ENCODE measurements at regions not wholly inside any gene's neighbourhood (a gene's known extent, or its start where the extent isn't known, plus 50 kb on each side); places are given as distances from the start of the nearest gene placed in this dataset.
A peak's percentile ranks its signal among the peaks of the same experiment; 100 is the strongest.
"Not testable (repeated sequence)": the region's sequence is repeated elsewhere in the genome, so short reads cannot be mapped to it uniquely, and the experiment has no call there.

GRCh38 chr12:20057398-20057797 lies 310.9 kb upstream of the PDE3A start:
- H3K4me1 ChIP-seq (ENCODE audit: control insufficient read depth, insufficient read depth, low read length) = no peaks in the 10 kb centered on the region
- no peaks in the 10 kb centered on the region for H3K27me3 ChIP-seq (replicated peaks; ENCODE audit: control insufficient read depth, insufficient read depth, low read length)
- H3K36me3 ChIP-seq (ENCODE audit: control insufficient read depth, insufficient read depth, low read length, severe bottlenecking) = no peaks in the 10 kb centered on the region
- no peak overlapping the region for H3K9ac ChIP-seq (ENCODE audit: low read length)
- H3K4me3 ChIP-seq (ENCODE audit: low read length) = no peak overlapping the region
- DNase-seq (ENCODE audit: low read depth) = no peak
- no peaks in the 10 kb centered on the region for H3K9me3 ChIP-seq (ENCODE audit: control insufficient read depth, low read length)

DNA sequence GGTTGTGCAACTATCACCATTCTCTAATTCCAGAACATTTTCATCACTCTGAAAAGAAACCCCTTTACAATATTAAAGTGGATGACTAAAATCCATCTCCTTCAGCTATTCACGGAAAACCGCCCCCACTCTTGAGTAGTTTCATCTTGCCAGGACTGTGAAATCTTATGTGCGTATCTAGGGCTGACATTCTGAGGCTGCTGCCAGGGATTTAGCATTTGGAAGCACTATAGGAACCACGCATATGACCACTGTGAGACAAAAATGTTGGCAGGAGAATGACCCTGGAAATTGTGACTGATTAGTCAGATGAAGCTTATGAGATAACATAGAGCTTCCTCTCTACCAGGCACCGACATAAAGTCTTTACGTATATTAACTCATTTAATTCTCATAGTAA lies 305.2 kb upstream of the PDE3A start:
- Histone ChIP-seq H3K27me3 (replicated peaks; ENCODE audit: control insufficient read depth, insufficient read depth, low read length) (no peaks in the 10 kb centered on the region), H3K9me3 (ENCODE audit: control insufficient read depth, low read length) (peaks cover under 1% of the 10 kb centered on the region), H3K36me3 (ENCODE audit: control insufficient read depth, insufficient read depth, low read length, severe bottlenecking) (no peaks in the 10 kb centered on the region), H3K4me3 (ENCODE audit: low read length) (peak overlapping the region; percentile 42), H3K4me1 (ENCODE audit: control insufficient read depth, insufficient read depth, low read length) (peaks cover 7% of the 10 kb centered on the region), H3K9ac (ENCODE audit: low read length) (no peak overlapping the region)
- peak; percentile 30 for DNase-seq (ENCODE audit: low read depth)

DNA sequence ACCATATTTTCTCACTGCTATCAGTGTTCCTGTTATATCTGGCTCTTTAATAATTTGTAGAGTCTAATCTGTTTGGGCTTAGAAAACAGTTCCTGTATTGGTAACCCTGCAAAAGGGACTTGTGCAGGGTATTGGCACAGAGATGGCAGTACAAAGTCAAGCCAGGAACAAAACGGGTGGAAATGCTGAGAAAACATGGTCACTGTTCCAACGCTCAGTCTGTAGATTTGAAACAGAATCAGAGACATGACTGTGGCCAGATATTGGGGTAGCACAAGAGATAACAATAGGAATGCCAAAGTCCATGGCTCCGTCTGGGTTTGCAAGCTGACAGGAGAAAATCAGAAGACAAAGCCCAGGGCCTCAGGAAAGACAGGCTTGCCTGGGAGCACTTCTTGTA lies 290.7 kb upstream of the PDE3A start:
- no peaks in the 10 kb centered on the region for H3K4me1 ChIP-seq (ENCODE audit: control insufficient read depth, insufficient read depth, low read length)
- no peak overlapping the region for H3K9ac ChIP-seq (ENCODE audit: low read length)
- DNase-seq (ENCODE audit: low read depth) = no peak
- no peaks in the 10 kb centered on the region for H3K27me3 ChIP-seq (replicated peaks; ENCODE audit: control insufficient read depth, insufficient read depth, low read length)
- H3K9me3 ChIP-seq (ENCODE audit: control insufficient read depth, low read length) = no peaks in the 10 kb centered on the region
- no peak overlapping the region for H3K4me3 ChIP-seq (ENCODE audit: low read length)
- no peaks in the 10 kb centered on the region for H3K36me3 ChIP-seq (ENCODE audit: control insufficient read depth, insufficient read depth, low read length, severe bottlenecking)

DNA sequence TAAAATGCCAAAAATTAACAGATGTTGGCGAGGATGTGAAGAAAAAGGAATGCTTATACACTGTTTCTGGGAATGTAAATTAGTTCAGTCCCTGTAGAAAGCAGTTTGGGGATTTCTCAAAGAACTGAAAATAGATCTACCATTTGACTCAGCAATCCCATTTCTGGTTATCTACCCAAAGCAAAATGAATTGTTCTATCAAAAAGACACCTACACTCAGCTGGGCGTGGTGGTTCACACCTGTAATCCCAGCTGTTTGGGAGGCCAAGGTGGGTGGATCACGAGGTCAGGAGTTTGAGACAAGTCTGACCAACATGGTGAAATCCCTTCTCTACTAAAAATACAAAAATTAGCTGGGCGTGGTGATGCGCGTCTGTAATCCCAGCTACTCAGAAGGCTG lies 279.3 kb upstream of the PDE3A start:
- no peak overlapping the region for H3K4me3 ChIP-seq (ENCODE audit: low read length)
- no peaks in the 10 kb centered on the region for H3K27me3 ChIP-seq (replicated peaks; ENCODE audit: control insufficient read depth, insufficient read depth, low read length)
- no peak for DNase-seq (ENCODE audit: low read depth)
- no peaks in the 10 kb centered on the region for H3K9me3 ChIP-seq (ENCODE audit: control insufficient read depth, low read length)
- H3K4me1 ChIP-seq (ENCODE audit: control insufficient read depth, insufficient read depth, low read length) = no peaks in the 10 kb centered on the region
- H3K36me3 ChIP-seq (ENCODE audit: control insufficient read depth, insufficient read depth, low read length, severe bottlenecking) = no peaks in the 10 kb centered on the region
- H3K9ac ChIP-seq (ENCODE audit: low read length) = no peak overlapping the region

- not testable (repeated sequence) for H3K36me3 ChIP-seq (ENCODE audit: control insufficient read depth, insufficient read depth, low read length, severe bottlenecking); DNase-seq (ENCODE audit: low read depth); H3K9me3 ChIP-seq (ENCODE audit: control insufficient read depth, low read length); H3K9ac ChIP-seq (ENCODE audit: low read length); H3K4me3 ChIP-seq (ENCODE audit: low read length); H3K27me3 ChIP-seq (replicated peaks; ENCODE audit: control insufficient read depth, insufficient read depth, low read length)
- H3K4me1 ChIP-seq (ENCODE audit: control insufficient read depth, insufficient read depth, low read length) = peaks cover 15% of the 10 kb centered on the region
Measured at GRCh38 chr12:20093190-20093810, 275.0 kb upstream of the PDE3A start.

DNA sequence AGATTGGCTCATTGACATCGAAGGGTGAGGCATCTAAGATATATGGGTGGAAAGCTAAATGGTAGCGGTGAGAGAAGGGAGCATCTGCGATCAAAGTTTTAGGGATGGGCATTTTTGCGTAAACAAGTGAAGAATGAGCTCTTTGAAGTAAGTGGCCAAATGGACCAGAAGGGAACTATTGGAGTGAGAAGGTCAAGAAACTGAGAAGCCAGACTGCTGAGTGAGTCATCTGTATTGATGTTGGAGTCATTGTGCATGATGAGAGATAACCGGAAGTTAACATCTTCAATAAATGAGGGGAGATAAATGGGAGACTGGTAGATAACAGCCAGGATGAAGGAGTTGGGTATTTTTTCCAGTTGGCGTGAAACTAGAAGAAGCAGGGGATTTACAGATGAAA lies 271.9 kb upstream of the PDE3A start:
- Histone ChIP-seq H3K27me3 (replicated peaks; ENCODE audit: control insufficient read depth, insufficient read depth, low read length) (no peaks in the 10 kb centered on the region), H3K4me3 (ENCODE audit: low read length) (no peak overlapping the region), H3K4me1 (ENCODE audit: control insufficient read depth, insufficient read depth, low read length) (peaks cover 23% of the 10 kb centered on the region), H3K36me3 (ENCODE audit: control insufficient read depth, insufficient read depth, low read length, severe bottlenecking) (no peaks in the 10 kb centered on the region), H3K9me3 (ENCODE audit: control insufficient read depth, low read length) (no peaks in the 10 kb centered on the region), H3K9ac (ENCODE audit: low read length) (no peak overlapping the region)
- DNase-seq (ENCODE audit: low read depth) = no peak

DNA sequence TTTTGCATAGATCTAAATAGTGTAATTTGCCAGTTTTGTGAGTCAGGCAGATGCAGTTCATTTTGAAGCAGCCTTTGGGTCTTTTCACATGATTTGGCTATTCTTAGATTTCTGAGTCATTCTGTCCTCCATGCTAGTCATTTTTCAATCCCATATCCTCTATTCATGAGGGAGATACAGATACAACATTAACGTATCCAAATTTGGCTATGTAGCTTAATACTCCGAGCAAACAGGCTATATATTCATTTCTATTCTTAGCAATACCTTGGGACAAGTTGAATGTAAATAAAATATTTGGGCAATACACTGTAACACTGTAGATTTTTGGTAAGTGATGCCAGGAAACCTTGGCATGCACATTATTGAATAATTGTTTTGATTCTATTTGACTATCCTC lies 270.7 kb upstream of the PDE3A start:
- no peaks in the 10 kb centered on the region for H3K9me3 ChIP-seq (ENCODE audit: control insufficient read depth, low read length)
- peak; percentile 56 for DNase-seq (ENCODE audit: low read depth)
- no peaks in the 10 kb centered on the region for H3K27me3 ChIP-seq (replicated peaks; ENCODE audit: control insufficient read depth, insufficient read depth, low read length)
- H3K4me1 ChIP-seq (ENCODE audit: control insufficient read depth, insufficient read depth, low read length) = peaks cover 23% of the 10 kb centered on the region
- peak overlapping the region; percentile 33 for H3K4me3 ChIP-seq (ENCODE audit: low read length)
- no peaks in the 10 kb centered on the region for H3K36me3 ChIP-seq (ENCODE audit: control insufficient read depth, insufficient read depth, low read length, severe bottlenecking)
- peak overlapping the region; percentile 28 for H3K9ac ChIP-seq (ENCODE audit: low read length)

DNA sequence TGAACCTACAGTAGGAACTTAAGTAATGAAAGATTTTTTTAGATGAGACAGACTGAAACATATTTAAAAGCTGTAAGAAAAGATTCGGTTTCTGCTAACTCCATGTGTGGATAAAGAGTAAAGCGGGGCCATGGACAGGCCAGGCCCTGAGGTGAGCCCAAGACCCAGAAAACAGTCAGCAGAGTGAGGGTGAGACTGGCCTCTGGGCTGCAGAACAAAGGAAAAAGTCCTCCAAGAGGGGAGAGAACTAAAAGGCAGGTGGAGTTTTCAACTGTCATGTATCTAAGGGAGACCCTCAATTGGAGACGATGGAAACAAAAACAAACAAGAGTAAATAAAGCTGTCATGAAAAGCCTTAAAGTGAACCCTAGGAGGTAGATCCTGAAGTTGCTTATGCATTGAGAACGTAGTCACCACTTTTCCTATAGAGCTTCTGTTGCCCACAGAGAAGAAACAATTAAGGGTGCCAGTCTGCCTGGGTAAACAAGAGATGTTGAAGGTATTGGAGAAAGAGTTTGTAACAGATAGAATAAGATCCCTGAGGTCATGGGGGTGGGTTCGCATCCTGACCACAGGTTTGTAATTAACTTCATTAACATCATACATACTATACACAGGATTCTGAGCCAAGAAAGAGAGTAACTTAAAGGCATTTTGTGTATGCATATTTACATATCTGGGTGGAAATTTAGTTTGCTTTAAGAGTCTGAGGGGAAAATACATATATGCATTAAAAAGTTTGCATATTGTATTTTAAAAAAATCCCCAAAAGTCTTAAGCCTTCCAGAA lies 268.7 kb upstream of the PDE3A start:
- H3K36me3 ChIP-seq (ENCODE audit: control insufficient read depth, insufficient read depth, low read length, severe bottlenecking) = no peaks in the 10 kb centered on the region
- no peaks in the 10 kb centered on the region for H3K27me3 ChIP-seq (replicated peaks; ENCODE audit: control insufficient read depth, insufficient read depth, low read length)
- H3K9ac ChIP-seq (ENCODE audit: low read length) = no peak overlapping the region
- no peaks in the 10 kb centered on the region for H3K9me3 ChIP-seq (ENCODE audit: control insufficient read depth, low read length)
- peaks cover 23% of the 10 kb centered on the region for H3K4me1 ChIP-seq (ENCODE audit: control insufficient read depth, insufficient read depth, low read length)
- no peak overlapping the region for H3K4me3 ChIP-seq (ENCODE audit: low read length)
- DNase-seq (ENCODE audit: low read depth) = no peak

GRCh38 chr12:20101046-20101445 lies 267.3 kb upstream of the PDE3A start:
- no peak overlapping the region for H3K9ac ChIP-seq (ENCODE audit: low read length)
- DNase-seq (ENCODE audit: low read depth) = peak; percentile 56

DNA sequence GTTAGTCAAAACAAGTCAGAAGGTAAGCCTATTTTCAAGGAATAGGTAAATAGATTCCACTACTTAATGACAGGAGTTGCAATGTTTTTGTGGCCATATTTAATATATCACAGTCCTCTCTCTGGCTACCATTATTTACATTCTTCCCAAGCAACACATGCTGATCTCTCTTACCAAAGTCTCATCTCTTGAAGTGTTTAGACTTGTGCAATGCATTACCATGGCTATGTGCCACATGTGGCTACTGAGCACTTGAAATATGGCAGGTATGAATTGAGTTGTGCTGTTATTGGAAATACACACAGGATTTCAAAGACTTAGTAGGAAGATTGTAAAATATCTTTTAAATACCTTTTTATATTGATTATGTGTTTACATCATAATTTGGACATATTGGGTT lies 262.4 kb upstream of the PDE3A start:
- no peaks in the 10 kb centered on the region for H3K9me3 ChIP-seq (ENCODE audit: control insufficient read depth, low read length)
- peak; percentile 65 for DNase-seq (ENCODE audit: low read depth)
- no peaks in the 10 kb centered on the region for H3K36me3 ChIP-seq (ENCODE audit: control insufficient read depth, insufficient read depth, low read length, severe bottlenecking)
- peaks cover 3% of the 10 kb centered on the region for H3K4me1 ChIP-seq (ENCODE audit: control insufficient read depth, insufficient read depth, low read length)
- no peak overlapping the region for H3K9ac ChIP-seq (ENCODE audit: low read length)
- no peak overlapping the region for H3K4me3 ChIP-seq (ENCODE audit: low read length)
- H3K27me3 ChIP-seq (replicated peaks; ENCODE audit: control insufficient read depth, insufficient read depth, low read length) = no peaks in the 10 kb centered on the region

More at GRCh38 chr12:20101046-20101445, 267.3 kb upstream of the PDE3A start:
- no peaks in the 10 kb centered on the region for H3K9me3 ChIP-seq (ENCODE audit: control insufficient read depth, low read length)
- no peaks in the 10 kb centered on the region for H3K36me3 ChIP-seq (ENCODE audit: control insufficient read depth, insufficient read depth, low read length, severe bottlenecking)
- no peak overlapping the region for H3K4me3 ChIP-seq (ENCODE audit: low read length)
- peaks cover 23% of the 10 kb centered on the region for H3K4me1 ChIP-seq (ENCODE audit: control insufficient read depth, insufficient read depth, low read length)
- no peaks in the 10 kb centered on the region for H3K27me3 ChIP-seq (replicated peaks; ENCODE audit: control insufficient read depth, insufficient read depth, low read length)

- H3K9me3 ChIP-seq (ENCODE audit: control insufficient read depth, low read length) = no peaks in the 10 kb centered on the region
- H3K4me1 ChIP-seq (ENCODE audit: control insufficient read depth, insufficient read depth, low read length) = no peaks in the 10 kb centered on the region
- H3K36me3 ChIP-seq (ENCODE audit: control insufficient read depth, insufficient read depth, low read length, severe bottlenecking) = no peaks in the 10 kb centered on the region
- H3K27me3 ChIP-seq (replicated peaks; ENCODE audit: control insufficient read depth, insufficient read depth, low read length) = no peaks in the 10 kb centered on the region
- H3K4me3 ChIP-seq (ENCODE audit: low read length) = no peak overlapping the region
- no peak overlapping the region for H3K9ac ChIP-seq (ENCODE audit: low read length)
- no peak for DNase-seq (ENCODE audit: low read depth)
Measured at GRCh38 chr12:20109676-20110075, 258.7 kb upstream of the PDE3A start.
